AG04450 (cell line): ENCODE measurements at regions not wholly inside any gene's neighbourhood (a gene's known extent, or its start where the extent isn't known, plus 50 kb on each side); places are given as distances from the start of the nearest gene placed in this dataset.

ENCODE experiments used
- CTCF ChIA-PET: fragments of 300-600, 350-600 bp; formaldehyde crosslinking; extraction: SDS; loops from one replicate; lab custom pipeline; 2022; ENCODE audit warnings: antibody characterized with exemption, inconsistent platforms; lab: Charles Lee
- POLR2A ChIA-PET: fragments of 350-600 bp; formaldehyde crosslinking; extraction: SDS; loops from one replicate; lab custom pipeline; 2021; ENCODE audit warnings: antibody characterized with exemption, inconsistent platforms; lab: Yijun Ruan, JAX
- DNase-seq: peaks from one replicate; pipeline ENCODE4 v3.0.0-alpha.2; 2011; ENCODE audit warnings: low read depth, low spot score
- H3K27ac ChIP-seq: one replicate; pipeline ENCODE4 v1.5.1; 2012; ENCODE audit warnings: low read depth, low read length, control low read depth
- H3K27me3 ChIP-seq: one replicate; pipeline ENCODE4 v1.6.0; 2012; ENCODE audit warnings: low read length; ENCODE audit not compliant: control insufficient read depth, insufficient read depth
- H3K4me3 ChIP-seq: 2 replicates; pipeline ENCODE4 v1.5.1; 2011; ENCODE audit warnings: mild to moderate bottlenecking, low read depth, low read length, control low read depth
- H3K9me3 ChIP-seq: 2 replicates; pipeline ENCODE4 v1.5.1; 2012; ENCODE audit warnings: low read length; ENCODE audit not compliant: control insufficient read depth, insufficient read depth
- TF ChIP-seq, protein P1 (sequence below): IDR thresholded peaks from 2 replicates; pipeline ENCODE4 v1.5.1; 2011; ENCODE audit warnings: low read depth, low read length, control low read depth, inconsistent platforms

DNA sequence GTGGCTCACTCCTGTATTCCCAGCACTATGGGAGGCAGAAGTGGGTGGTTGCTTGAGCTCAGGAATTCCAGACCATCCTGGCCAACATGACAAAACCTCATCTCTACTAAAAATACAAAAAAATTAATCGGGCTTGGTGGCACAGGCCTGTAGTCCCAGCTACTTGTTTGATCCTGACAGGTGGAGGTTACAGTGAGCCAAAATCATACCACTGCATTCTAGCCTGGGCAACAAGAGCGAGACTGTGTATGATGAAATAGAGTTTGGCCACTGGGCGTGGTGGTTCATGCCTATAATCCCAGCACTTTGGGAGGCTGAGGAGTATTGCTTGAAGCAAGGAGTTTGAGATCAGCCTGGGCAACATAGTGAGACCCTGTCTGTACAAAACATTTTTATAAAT is 173.3 kb downstream of the TANC2 start:
- DNase-seq, result no peak
- TF ChIP-seq, protein P1, sequence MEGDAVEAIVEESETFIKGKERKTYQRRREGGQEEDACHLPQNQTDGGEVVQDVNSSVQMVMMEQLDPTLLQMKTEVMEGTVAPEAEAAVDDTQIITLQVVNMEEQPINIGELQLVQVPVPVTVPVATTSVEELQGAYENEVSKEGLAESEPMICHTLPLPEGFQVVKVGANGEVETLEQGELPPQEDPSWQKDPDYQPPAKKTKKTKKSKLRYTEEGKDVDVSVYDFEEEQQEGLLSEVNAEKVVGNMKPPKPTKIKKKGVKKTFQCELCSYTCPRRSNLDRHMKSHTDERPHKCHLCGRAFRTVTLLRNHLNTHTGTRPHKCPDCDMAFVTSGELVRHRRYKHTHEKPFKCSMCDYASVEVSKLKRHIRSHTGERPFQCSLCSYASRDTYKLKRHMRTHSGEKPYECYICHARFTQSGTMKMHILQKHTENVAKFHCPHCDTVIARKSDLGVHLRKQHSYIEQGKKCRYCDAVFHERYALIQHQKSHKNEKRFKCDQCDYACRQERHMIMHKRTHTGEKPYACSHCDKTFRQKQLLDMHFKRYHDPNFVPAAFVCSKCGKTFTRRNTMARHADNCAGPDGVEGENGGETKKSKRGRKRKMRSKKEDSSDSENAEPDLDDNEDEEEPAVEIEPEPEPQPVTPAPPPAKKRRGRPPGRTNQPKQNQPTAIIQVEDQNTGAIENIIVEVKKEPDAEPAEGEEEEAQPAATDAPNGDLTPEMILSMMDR, result no peak
- Histone ChIP-seq H3K4me3 (no peak overlapping the region), H3K27ac (no peak overlapping the region), H3K27me3 (no peaks in the 10 kb centered on the region), H3K9me3 (no peaks in the 10 kb centered on the region)
- CTCF ChIA-PET, result interaction anchor here (1.4 kb wide), 1 partner anchor 12 kb away, joined by 4 read pairs; no protein-coding TSS in a partner anchor
- POLR2A ChIA-PET, result no interaction called here

DNA sequence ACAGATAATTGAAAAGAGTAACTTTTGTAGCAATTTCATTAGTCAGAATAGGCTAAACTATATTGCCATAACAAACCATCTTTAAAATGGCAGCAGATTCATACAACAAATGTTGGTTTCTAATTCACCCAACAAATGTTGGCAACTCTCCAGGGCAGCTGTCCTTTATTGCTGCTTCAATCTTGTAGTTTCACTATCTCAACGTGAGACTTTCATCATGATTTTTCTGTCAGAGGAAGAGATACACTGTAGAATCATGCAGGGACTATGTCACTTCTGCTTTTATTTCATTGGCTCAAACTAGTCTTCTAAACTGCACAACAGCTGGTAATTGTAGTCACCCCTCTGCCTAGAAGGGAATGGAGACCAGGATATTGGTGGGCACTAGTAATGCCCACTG is 174.2 kb downstream of the TANC2 start:
- TF ChIP-seq, protein P1, result no peak
- Histone ChIP-seq H3K27me3 (no peaks in the 10 kb centered on the region), H3K27ac (no peak overlapping the region), H3K9me3 (no peaks in the 10 kb centered on the region), H3K4me3 (no peak overlapping the region)
- ChIA-PET POLR2A (no interaction called here), CTCF (no interaction called here)
- no peak for DNase-seq

DNA sequence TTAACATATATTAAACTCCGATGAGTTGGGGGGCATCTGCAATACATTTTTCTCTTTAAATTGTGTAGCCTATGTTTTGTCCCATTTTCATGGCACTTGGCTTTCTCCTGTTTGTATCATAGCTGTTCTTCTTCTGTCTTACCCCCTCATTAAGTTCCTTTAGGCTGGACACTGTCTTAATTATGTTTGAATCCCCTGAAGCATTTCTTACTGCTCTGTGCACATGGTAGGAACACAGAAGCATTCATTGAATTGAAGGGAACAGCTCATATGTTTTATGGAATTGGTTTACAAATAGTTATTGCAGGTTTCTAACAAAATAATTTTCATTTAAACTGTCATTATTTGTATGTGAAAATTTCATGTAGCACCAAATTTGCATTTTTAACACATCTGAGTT is 176.8 kb downstream of the TANC2 start:
- Histone ChIP-seq H3K27ac (no peak overlapping the region), H3K4me3 (no peak overlapping the region), H3K9me3 (no peaks in the 10 kb centered on the region), H3K27me3 (no peaks in the 10 kb centered on the region)
- CTCF ChIA-PET, result no interaction called here
- POLR2A ChIA-PET, result no interaction called here
- TF ChIP-seq, protein P1, result no peak
- DNase-seq, result no peak

DNA sequence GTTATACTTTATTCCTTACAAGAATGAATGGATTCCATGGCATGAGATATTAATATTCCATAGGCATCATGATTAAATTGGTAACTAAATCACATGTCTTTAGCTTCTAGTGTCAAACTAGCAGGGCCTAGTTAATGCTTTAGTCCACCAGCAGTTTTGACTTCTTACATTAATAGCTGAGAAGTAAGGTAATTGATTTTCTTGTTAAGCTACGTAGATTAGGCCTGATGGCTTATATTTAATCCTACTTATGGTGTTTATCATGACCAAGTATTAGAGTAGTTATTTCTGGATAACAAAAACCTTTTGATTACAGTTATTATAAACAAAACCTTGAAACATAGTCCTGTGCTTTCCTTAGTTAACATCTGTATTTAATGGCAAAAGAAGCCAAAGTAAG is 184.5 kb downstream of the TANC2 start:
- Histone ChIP-seq H3K4me3 (no peak overlapping the region), H3K27ac (no peak overlapping the region), H3K27me3 (no peaks in the 10 kb centered on the region), H3K9me3 (no peaks in the 10 kb centered on the region)
- ChIA-PET POLR2A (no interaction called here), CTCF (interaction anchor here (1.1 kb wide), 1 partner anchor 255 kb away, joined by 3 read pairs; no protein-coding TSS in a partner anchor)
- DNase-seq, result no peak
- TF ChIP-seq, protein P1, result no peak

DNA sequence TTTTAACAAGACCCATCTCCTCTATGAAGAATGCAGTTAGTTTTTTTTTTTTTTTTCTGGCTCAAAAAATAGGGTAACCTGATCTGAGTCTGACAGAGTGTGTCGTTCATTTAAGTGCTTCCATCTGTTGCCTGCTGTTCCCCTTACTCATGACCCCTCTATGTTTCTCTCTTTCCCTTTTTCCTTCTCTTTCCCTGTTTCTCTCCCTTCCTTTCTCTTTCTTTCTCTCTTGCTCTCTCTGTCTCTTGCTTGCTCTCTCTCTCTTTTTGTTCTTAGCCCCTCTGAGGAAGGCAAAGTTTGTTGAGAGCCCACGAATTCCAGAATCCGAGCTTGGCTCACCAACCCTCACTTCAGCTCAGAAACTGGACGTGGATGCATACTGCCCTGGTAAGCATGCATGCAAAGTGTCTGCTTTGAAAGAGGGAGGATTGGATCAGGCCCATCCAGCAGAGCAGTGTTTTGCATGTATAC is 185.0 kb downstream of the TANC2 start:
- peak; percentile 38 for DNase-seq
- Histone ChIP-seq H3K27me3 (no peaks in the 10 kb centered on the region), H3K4me3 (peak overlapping the region; percentile 46), H3K27ac (peak overlapping the region; percentile 80), H3K9me3 (no peaks in the 10 kb centered on the region)
- ChIA-PET POLR2A (interaction anchor here (0.7 kb wide), 1 partner anchor 89 kb away, joined by 5 read pairs; no protein-coding TSS in a partner anchor), CTCF (interaction anchor here (1.1 kb wide), 1 partner anchor 255 kb away, joined by 3 read pairs; no protein-coding TSS in a partner anchor)
- TF ChIP-seq, protein P1, result no peak
